HEK293 (cell line): ENCODE measurements at regions not wholly inside any gene's neighbourhood (a gene's known extent, or its start where the extent isn't known, plus 50 kb on each side); places are given as distances from the start of the nearest gene placed in this dataset.

Experiments used
- CTCF ChIA-PET: fragments of 350-600 bp; formaldehyde crosslinking; extraction: SDS; loops from one replicate; lab custom pipeline; 2021; ENCODE audit warnings: antibody characterized with exemption; lab: Yijun Ruan, JAX
- POLR2A ChIA-PET: fragments of 300-600 bp; formaldehyde crosslinking; extraction: SDS; loops from one replicate; lab custom pipeline; 2020; ENCODE audit warnings: antibody characterized with exemption, inconsistent platforms; lab: Yijun Ruan, JAX
- H3K27ac ChIP-seq: fragments of 200-500 bp; sonication (Bioruptor generic); 2 replicates; pipeline ENCODE4 v1.5.1; 2014; ENCODE audit warnings: low read depth, low read length, control low read depth, inconsistent platforms; ENCODE audit errors: extremely low read depth
- H3K36me3 ChIP-seq, 2 experiments: fragments of 200-500 bp in 1 of 2; sonication (Bioruptor generic) in 1 of 2; 1 replicate in 1 of 2; 2 replicates in 1 of 2; pipeline ENCODE4 v1.5.1; 2014 to 2017; ENCODE audit warnings: inconsistent platforms in 2 of 2, low read length in 2 of 2; ENCODE audit not compliant: control insufficient read depth in 2 of 2, insufficient read depth in 1 of 2
- H3K4me1 ChIP-seq: fragments of 200-500 bp; sonication (Bioruptor generic); 2 replicates; pipeline ENCODE4 v1.5.1; 2014; ENCODE audit warnings: mild to moderate bottlenecking, low read length, inconsistent platforms; ENCODE audit not compliant: control insufficient read depth, insufficient read depth
- H3K4me3 ChIP-seq: 2 replicates; pipeline ENCODE4 v1.5.1; 2011; ENCODE audit warnings: low read depth, mild to moderate bottlenecking, control low read depth, low read length, moderate library complexity
- H3K9me3 ChIP-seq: fragments of 200-500 bp; sonication (Bioruptor generic); 2 replicates; pipeline ENCODE4 v1.5.1; 2014; ENCODE audit warnings: low read depth, low read length, inconsistent platforms; ENCODE audit not compliant: control insufficient read depth, insufficient read depth
- EGR2 ChIP-seq: fragments of 450-650 bp; formaldehyde crosslinking; IDR thresholded peaks from 2 replicates; pipeline ENCODE4 v1.5.1; 2016; ENCODE audit warnings: low read depth, missing biosample characterization, missing genetic modification characterization
- ELK4 ChIP-seq: IDR thresholded peaks from 2 replicates; pipeline ENCODE4 v1.6.1; 2011; ENCODE audit warnings: mild to moderate bottlenecking, low read depth, low read length, borderline replicate concordance
- GFI1B ChIP-seq: fragments of 450-650 bp; formaldehyde crosslinking; IDR thresholded peaks from 2 replicates; pipeline ENCODE4 v1.5.1; 2016; ENCODE audit warnings: missing biosample characterization, missing genetic modification characterization
- KLF16 ChIP-seq: fragments of 450-650 bp; formaldehyde crosslinking; IDR thresholded peaks from 2 replicates; pipeline ENCODE4 v1.5.1; 2017; ENCODE audit warnings: missing biosample characterization, missing genetic modification characterization
- KLF7 ChIP-seq: fragments of 450-650 bp; formaldehyde crosslinking; IDR thresholded peaks from 2 replicates; pipeline ENCODE4 v1.5.1; 2016; ENCODE audit warnings: missing biosample characterization, missing genetic modification characterization, borderline replicate concordance
- OSR2 ChIP-seq: fragments of 450-650 bp; formaldehyde crosslinking; IDR thresholded peaks from 2 replicates; pipeline ENCODE4 v1.5.1; 2016; ENCODE audit warnings: missing biosample characterization, missing genetic modification characterization
- PRDM10 ChIP-seq: fragments of 450-650 bp; formaldehyde crosslinking; IDR thresholded peaks from 2 replicates; pipeline ENCODE4 v1.5.1; 2016; ENCODE audit warnings: missing biosample characterization, missing genetic modification characterization
- SCRT1 ChIP-seq: fragments of 450-650 bp; formaldehyde crosslinking; IDR thresholded peaks from 2 replicates; pipeline ENCODE4 v1.5.1; 2016; ENCODE audit warnings: missing biosample characterization, missing genetic modification characterization, borderline replicate concordance
- TCF7L2 ChIP-seq: IDR thresholded peaks from 2 replicates; pipeline ENCODE4 v1.6.1; 2011; ENCODE audit warnings: low read depth, mild to moderate bottlenecking, inconsistent platforms, low read length, moderate library complexity, borderline replicate concordance
- ZBTB48 ChIP-seq: fragments of 450-650 bp; formaldehyde crosslinking; IDR thresholded peaks from 2 replicates; pipeline ENCODE4 v1.5.1; 2016; ENCODE audit warnings: missing biosample characterization, missing genetic modification characterization
- ZEB2 ChIP-seq: fragments of 450-650 bp; formaldehyde crosslinking; IDR thresholded peaks from 2 replicates; pipeline ENCODE4 v1.5.1; 2016; ENCODE audit warnings: missing biosample characterization, missing genetic modification characterization
- ZNF133 ChIP-seq: fragments of 450-650 bp; formaldehyde crosslinking; IDR thresholded peaks from 2 replicates; pipeline ENCODE4 v1.5.1; 2016; ENCODE audit warnings: missing biosample characterization, missing genetic modification characterization
- ZNF157 ChIP-seq: fragments of 450-650 bp; formaldehyde crosslinking; IDR thresholded peaks from 2 replicates; pipeline ENCODE4 v1.5.1; 2016; ENCODE audit warnings: missing biosample characterization, missing genetic modification characterization
- ZNF239 ChIP-seq: fragments of 450-650 bp; formaldehyde crosslinking; IDR thresholded peaks from 2 replicates; pipeline ENCODE4 v1.5.1; 2016; ENCODE audit warnings: missing biosample characterization, missing genetic modification characterization
- ZNF366 ChIP-seq: fragments of 450-650 bp; formaldehyde crosslinking; conservative IDR thresholded peaks from 2 replicates; pipeline ENCODE4 v1.5.1; 2016; ENCODE audit warnings: missing biosample characterization, missing genetic modification characterization
- ZNF404 ChIP-seq: fragments of 450-650 bp; formaldehyde crosslinking; IDR thresholded peaks from 2 replicates; pipeline ENCODE4 v1.5.1; 2017; ENCODE audit warnings: missing biosample characterization, missing genetic modification characterization
- ZNF473 ChIP-seq: fragments of 450-650 bp; formaldehyde crosslinking; IDR thresholded peaks from 2 replicates; pipeline ENCODE4 v1.5.1; 2017; ENCODE audit warnings: missing biosample characterization, missing genetic modification characterization
- ZNF514 ChIP-seq: fragments of 450-650 bp; formaldehyde crosslinking; IDR thresholded peaks from 2 replicates; pipeline ENCODE4 v1.5.1; 2016; ENCODE audit warnings: missing biosample characterization, missing genetic modification characterization
- ZNF629 ChIP-seq: fragments of 450-650 bp; formaldehyde crosslinking; IDR thresholded peaks from 2 replicates; pipeline ENCODE4 v1.5.1; 2017; ENCODE audit warnings: missing biosample characterization, missing genetic modification characterization
- ZNF747 ChIP-seq: fragments of 450-650 bp; formaldehyde crosslinking; IDR thresholded peaks from 2 replicates; pipeline ENCODE4 v1.5.1; 2016; ENCODE audit warnings: missing biosample characterization, missing genetic modification characterization
- ZSCAN23 ChIP-seq: fragments of 450-650 bp; formaldehyde crosslinking; IDR thresholded peaks from 2 replicates; pipeline ENCODE4 v1.5.1; 2016; ENCODE audit warnings: missing biosample characterization, missing genetic modification characterization
- TF ChIP-seq, protein P1 (sequence below): fragments of 450-650 bp; formaldehyde crosslinking; IDR thresholded peaks from 2 replicates; pipeline ENCODE4 v1.5.1; 2016; ENCODE audit warnings: missing biosample characterization, missing genetic modification characterization

- TF ChIP-seq PRDM10 (tag by site-specific recombination): no peak
These were observed 563.0 kb downstream of the TCERG1L start (continued) for GRCh38 chr10:130748409-130749057.

- Histone ChIP-seq H3K9me3 (no peaks in the 10 kb centered on the region), H3K4me3 (no peak overlapping the region), H3K4me1 (no peaks in the 10 kb centered on the region), H3K27ac (no peak overlapping the region), H3K36me3 (no peaks in the 10 kb centered on the region)
- CTCF ChIA-PET: no interaction called here
- POLR2A ChIA-PET: no interaction called here
- no peak for TF ChIP-seq ZBTB48 (tag by site-specific recombination)
- no peak for TF ChIP-seq OSR2 (tag by site-specific recombination)
- no peak for TF ChIP-seq ZNF629 (tag by site-specific recombination)
- no peak for TF ChIP-seq ZNF133
- no peak for TF ChIP-seq KLF16
- no peak for TF ChIP-seq ZNF473 (tag by site-specific recombination)
- no peak for TF ChIP-seq TCF7L2
- TF ChIP-seq ELK4: no peak
These were observed 561.6 kb downstream of the TCERG1L start for GRCh38 chr10:130749911-130750310.

GRCh38 chr10:130750441-130750840 is 561.1 kb downstream of the TCERG1L start:
- Histone ChIP-seq H3K9me3 (no peaks in the 10 kb centered on the region), H3K27ac (no peak overlapping the region), H3K4me3 (no peak overlapping the region), H3K4me1 (no peaks in the 10 kb centered on the region), H3K36me3 (no peaks in the 10 kb centered on the region)
- ChIA-PET CTCF (no interaction called here), POLR2A (no interaction called here)
- TF ChIP-seq KLF7 (tag by site-specific recombination): no peak

DNA sequence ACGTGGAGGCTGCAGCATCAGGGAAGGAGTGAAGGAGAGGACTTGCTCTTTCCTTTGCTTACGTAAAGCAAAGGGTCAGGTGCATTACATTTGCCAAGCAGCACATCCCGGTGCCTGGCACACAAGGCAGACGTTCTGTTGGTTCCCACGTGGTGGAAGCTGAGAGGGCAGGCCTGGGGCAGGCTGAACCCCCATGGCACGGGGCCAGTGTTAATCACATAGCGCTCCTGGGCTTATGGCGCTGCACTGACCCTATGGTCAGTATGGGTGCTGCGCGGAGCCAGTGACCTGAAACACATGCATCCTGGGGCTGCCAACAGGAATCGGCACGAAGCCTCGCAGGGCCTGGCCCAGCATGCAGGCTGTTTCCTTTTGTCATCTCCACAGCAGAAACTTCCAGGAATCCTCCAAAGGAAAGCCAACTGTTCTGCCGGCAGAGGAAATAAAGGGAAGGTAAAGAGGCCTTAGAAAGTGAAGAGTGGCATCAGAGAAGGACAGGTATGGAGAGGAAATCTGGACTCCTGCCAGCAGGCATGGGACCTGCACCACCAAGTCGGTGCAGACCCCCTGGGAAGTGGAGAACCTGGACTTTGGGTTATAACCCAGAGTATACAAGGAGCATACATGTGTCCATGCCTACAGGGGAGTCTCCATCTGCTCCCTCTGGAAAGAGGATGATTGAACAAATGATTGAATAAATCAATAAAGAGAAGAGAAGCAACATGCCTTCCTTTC is 560.2 kb downstream of the TCERG1L start:
- POLR2A ChIA-PET: no interaction called here
- H3K4me1 ChIP-seq: no peaks in the 10 kb centered on the region
- H3K27ac ChIP-seq: no peak overlapping the region
- no peaks in the 10 kb centered on the region for H3K36me3 ChIP-seq
- no peaks in the 10 kb centered on the region for H3K9me3 ChIP-seq
- CTCF ChIA-PET: no interaction called here
- no peak overlapping the region for H3K4me3 ChIP-seq
- no peak for TF ChIP-seq ZNF157 (tag by site-specific recombination)
- TF ChIP-seq ZNF366 (tag by site-specific recombination): no peak
- TF ChIP-seq ZNF404 (tag by site-specific recombination): no peak
- TF ChIP-seq ZNF747 (tag by site-specific recombination): no peak
- TF ChIP-seq ZEB2: no peak
- TF ChIP-seq ZNF239: no peak
- no peak for TF ChIP-seq ZSCAN23 (tag by site-specific recombination)
- no peak for TF ChIP-seq SCRT1 (tag by site-specific recombination)
- TF ChIP-seq EGR2 (tag by site-specific recombination): no peak
- no peak for TF ChIP-seq GFI1B
- TF ChIP-seq ZNF514 (tag by site-specific recombination): no peak
- TF ChIP-seq, protein P1, sequence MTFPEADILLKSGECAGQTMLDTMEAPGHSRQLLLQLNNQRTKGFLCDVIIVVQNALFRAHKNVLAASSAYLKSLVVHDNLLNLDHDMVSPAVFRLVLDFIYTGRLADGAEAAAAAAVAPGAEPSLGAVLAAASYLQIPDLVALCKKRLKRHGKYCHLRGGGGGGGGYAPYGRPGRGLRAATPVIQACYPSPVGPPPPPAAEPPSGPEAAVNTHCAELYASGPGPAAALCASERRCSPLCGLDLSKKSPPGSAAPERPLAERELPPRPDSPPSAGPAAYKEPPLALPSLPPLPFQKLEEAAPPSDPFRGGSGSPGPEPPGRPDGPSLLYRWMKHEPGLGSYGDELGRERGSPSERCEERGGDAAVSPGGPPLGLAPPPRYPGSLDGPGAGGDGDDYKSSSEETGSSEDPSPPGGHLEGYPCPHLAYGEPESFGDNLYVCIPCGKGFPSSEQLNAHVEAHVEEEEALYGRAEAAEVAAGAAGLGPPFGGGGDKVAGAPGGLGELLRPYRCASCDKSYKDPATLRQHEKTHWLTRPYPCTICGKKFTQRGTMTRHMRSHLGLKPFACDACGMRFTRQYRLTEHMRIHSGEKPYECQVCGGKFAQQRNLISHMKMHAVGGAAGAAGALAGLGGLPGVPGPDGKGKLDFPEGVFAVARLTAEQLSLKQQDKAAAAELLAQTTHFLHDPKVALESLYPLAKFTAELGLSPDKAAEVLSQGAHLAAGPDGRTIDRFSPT (tag by site-specific recombination): no peak
